Loucy (cell line): ENCODE measurements at regions not wholly inside any gene's neighbourhood (a gene's known extent, or its start where the extent isn't known, plus 50 kb on each side); places are given as distances from the start of the nearest gene placed in this dataset.

Experiments used
- H2AFZ ChIP-seq: fragments of 200-600 bp; sonication (generic); 2 replicates; pipeline ENCODE4 v1.6.0; 2016; ENCODE audit warnings: antibody characterized with exemption, mild to moderate bottlenecking, low read length, moderate library complexity
- H3F3A ChIP-seq: fragments of 200-600 bp; 2 replicates; pipeline ENCODE4 v1.6.0; 2016; ENCODE audit warnings: antibody characterized with exemption, low read depth, mild to moderate bottlenecking
- H3K27me3 ChIP-seq: fragments of 200-600 bp; sonication (generic); 2 replicates; pipeline ENCODE4 v1.6.1; 2014; ENCODE audit warnings: low read length, mild to moderate bottlenecking; ENCODE audit not compliant: insufficient read depth, poor library complexity, severe bottlenecking
- H3K36me3 ChIP-seq: fragments of 200-600 bp; sonication (generic); 2 replicates; pipeline ENCODE4 v1.6.1; 2016; ENCODE audit warnings: low read length; ENCODE audit not compliant: insufficient read depth
- H3K4me1 ChIP-seq: fragments of 200-600 bp; sonication (generic); 2 replicates; pipeline ENCODE4 v1.5.1; 2014; ENCODE audit warnings: low read length, mild to moderate bottlenecking; ENCODE audit not compliant: insufficient read depth, poor library complexity, severe bottlenecking
- H3K4me2 ChIP-seq: fragments of 200-600 bp; sonication (generic); 2 replicates; pipeline ENCODE4 v1.6.0; 2014; ENCODE audit warnings: antibody characterized with exemption, low read length, low read depth, mild to moderate bottlenecking; ENCODE audit not compliant: poor library complexity, severe bottlenecking
- H3K4me3 ChIP-seq: fragments of 200-600 bp; sonication (generic); 2 replicates; pipeline ENCODE4 v1.5.1; 2014; ENCODE audit warnings: low read length, mild to moderate bottlenecking, mixed read lengths; ENCODE audit not compliant: poor library complexity, severe bottlenecking
- H3K79me2 ChIP-seq: fragments of 200-600 bp; sonication (generic); 2 replicates; pipeline ENCODE4 v1.6.1; 2014; ENCODE audit warnings: low read length; ENCODE audit not compliant: insufficient read depth
- H3K9ac ChIP-seq: fragments of 200-600 bp; sonication (generic); 2 replicates; pipeline ENCODE4 v1.6.0; 2014; ENCODE audit warnings: mild to moderate bottlenecking, low read depth, low read length, moderate library complexity; ENCODE audit not compliant: poor library complexity, severe bottlenecking
- H3K9me2 ChIP-seq: fragments of 200-600 bp; sonication (generic); replicated peaks from 2 replicates; pipeline ENCODE4 v1.6.1; 2016; ENCODE audit warnings: low read depth, low read length, mixed read lengths
- H3K9me3 ChIP-seq: fragments of 200-600 bp; sonication (generic); 2 replicates; pipeline ENCODE4 v1.6.1; 2014; ENCODE audit warnings: mild to moderate bottlenecking, antibody characterized with exemption, low read length, low read depth; ENCODE audit not compliant: insufficient read depth
- H4K20me1 ChIP-seq: fragments of 200-600 bp; sonication (generic); 2 replicates; pipeline ENCODE4 v1.6.0; 2014; ENCODE audit warnings: antibody characterized with exemption, low read length, mild to moderate bottlenecking; ENCODE audit not compliant: insufficient read depth, poor library complexity, severe bottlenecking
- CTCF ChIP-seq: fragments of 200-600 bp; sonication (generic); conservative IDR thresholded peaks from 2 replicates; pipeline ENCODE4 v1.5.1; 2014; ENCODE audit warnings: mild to moderate bottlenecking, antibody characterized with exemption, low read length
- EZH2phosphoT487 ChIP-seq: fragments of 200-600 bp; IDR thresholded peaks from 2 replicates; pipeline ENCODE4 v1.6.1; 2018; ENCODE audit warnings: antibody characterized with exemption, mild to moderate bottlenecking, moderate library complexity, borderline replicate concordance

- Histone ChIP-seq H4K20me1 (no peaks in the 10 kb centered on the region), H3F3A (no peaks in the 10 kb centered on the region), H3K9ac (no peak overlapping the region), H3K4me2 (no peak overlapping the region), H3K36me3 (no peaks in the 10 kb centered on the region), H3K4me3 (no peak overlapping the region), H3K79me2 (no peaks in the 10 kb centered on the region), H3K4me1 (no peaks in the 10 kb centered on the region), H3K9me3 (no peaks in the 10 kb centered on the region), H3K9me2 (no peaks in the 10 kb centered on the region), H2AFZ (no peak overlapping the region), H3K27me3 (no peaks in the 10 kb centered on the region)
- no peak for TF ChIP-seq CTCF
- no peak for TF ChIP-seq EZH2phosphoT487
These were observed 249.3 kb upstream of the AGAP1 start for GRCh38 chr2:235244255-235245220.

GRCh38 chr2:235247001-235247400 is 246.8 kb upstream of the AGAP1 start:
- H3K4me3 ChIP-seq: no peak overlapping the region
- no peaks in the 10 kb centered on the region for H3K79me2 ChIP-seq
- no peak overlapping the region for H3K9ac ChIP-seq
- H3K9me2 ChIP-seq: no peaks in the 10 kb centered on the region
- H3K27me3 ChIP-seq: no peaks in the 10 kb centered on the region
- H2AFZ ChIP-seq: no peak overlapping the region
- TF ChIP-seq CTCF (no peak), EZH2phosphoT487 (no peak)
- no peaks in the 10 kb centered on the region for H3K9me3 ChIP-seq
- H3K4me1 ChIP-seq: no peaks in the 10 kb centered on the region
- no peaks in the 10 kb centered on the region for H3F3A ChIP-seq
- no peak overlapping the region for H3K4me2 ChIP-seq
- no peaks in the 10 kb centered on the region for H4K20me1 ChIP-seq
- H3K36me3 ChIP-seq: no peaks in the 10 kb centered on the region

- Histone ChIP-seq H3K27me3 (no peaks in the 10 kb centered on the region), H3K4me2 (no peak overlapping the region), H3K9ac (no peak overlapping the region), H3K36me3 (no peaks in the 10 kb centered on the region), H3K9me2 (no peaks in the 10 kb centered on the region), H3F3A (no peaks in the 10 kb centered on the region), H3K4me3 (no peak overlapping the region), H2AFZ (no peak overlapping the region), H3K79me2 (no peaks in the 10 kb centered on the region), H3K9me3 (no peaks in the 10 kb centered on the region), H3K4me1 (no peaks in the 10 kb centered on the region), H4K20me1 (no peaks in the 10 kb centered on the region)
- TF ChIP-seq CTCF (no peak), EZH2phosphoT487 (no peak)
These were observed 238.2 kb upstream of the AGAP1 start for GRCh38 chr2:235255693-235256092.
